ENCODE measurements at regions not wholly inside any gene's neighbourhood (a gene's known extent, or its start where the extent isn't known, plus 50 kb on each side); places are given as distances from the start of the nearest gene placed in this dataset.

- TF ChIP-seq CTCF (IDR thresholded peaks at IDR 0.05) (no peak), POLR2AphosphoS5 (IDR thresholded peaks at IDR 0.05) (no peak), POLR2A (IDR thresholded peaks at IDR 0.05) (no peak)
These were observed 124.2 kb downstream of the PLEKHG1 start for GRCh38 chr6:150723857-150724256.

Data from stomach (tissue), 4 donors.